HL-60 (cell line): ENCODE measurements at regions not wholly inside any gene's neighbourhood (a gene's known extent, or its start where the extent isn't known, plus 50 kb on each side); places are given as distances from the start of the nearest gene placed in this dataset.

Experiments used
- DNase-seq, 2 experiments: peaks; one replicate each; pipeline ENCODE4 v3.0.0-alpha.2; 2010 to 2020; ENCODE audit warnings: low read depth in 1 of 2, low spot score in 1 of 2
- H3K27ac ChIP-seq: fragments of 250-450 bp; sonication (Bioruptor Pico); replicated peaks from 2 replicates; pipeline ENCODE4 v1.5.1; 2020; ENCODE audit warnings: mild to moderate bottlenecking, moderate library complexity
- H3K27me3 ChIP-seq: fragments of 250-450 bp; sonication (Bioruptor Pico); 2 replicates; pipeline ENCODE4 v1.5.1; 2021; ENCODE audit warnings: mild to moderate bottlenecking, moderate library complexity; ENCODE audit not compliant: insufficient read depth, poor library complexity, severe bottlenecking
- H3K4me3 ChIP-seq: replicated peaks from 2 replicates; pipeline ENCODE4 v1.5.1; 2011; ENCODE audit warnings: mild to moderate bottlenecking, control low read depth, low read length; ENCODE audit not compliant: insufficient read depth
- GABPA ChIP-seq: IDR thresholded peaks from 2 replicates; pipeline ENCODE4 v1.6.1; 2012; ENCODE audit warnings: low read depth
- POLR2AphosphoS5 ChIP-seq: IDR thresholded peaks from 2 replicates; pipeline ENCODE4 v1.6.1; 2012; ENCODE audit warnings: low read depth
- SPI1 ChIP-seq: IDR thresholded peaks from 2 replicates; pipeline ENCODE4 v1.6.1; 2012; ENCODE audit warnings: low read depth, mild to moderate bottlenecking, borderline replicate concordance
- TF ChIP-seq, protein P1 (sequence below): IDR thresholded peaks from one replicate; pipeline ENCODE4 v1.5.1; 2011; ENCODE audit warnings: low read length, control low read depth, inconsistent platforms; ENCODE audit not compliant: insufficient read depth
- TF ChIP-seq, protein P2 (sequence below): IDR thresholded peaks from 2 replicates; pipeline ENCODE4 v1.6.1; 2012; ENCODE audit warnings: low read depth; ENCODE audit not compliant: insufficient replicate concordance

DNA sequence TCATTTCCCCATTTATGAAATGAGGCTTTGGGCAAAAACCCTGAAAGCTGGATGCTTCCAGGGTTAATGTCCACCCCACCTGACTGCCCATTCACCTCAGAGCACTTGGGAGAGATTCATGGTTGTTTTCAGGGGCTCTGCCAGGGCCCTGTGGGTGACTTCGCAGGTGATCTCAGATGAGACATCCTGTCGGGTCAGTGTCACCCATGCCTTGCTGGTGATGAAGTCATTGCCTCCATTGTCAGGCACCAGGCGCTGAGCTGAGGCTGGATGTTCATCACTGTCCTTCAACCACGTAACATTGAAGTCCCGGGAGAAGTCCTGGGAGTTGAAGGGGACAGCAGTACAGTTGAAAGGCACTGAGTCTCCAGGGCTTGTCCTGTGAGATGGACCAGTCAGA, 115.6 kb upstream of the SIRPA start:
- DNase-seq, result no peak
- Histone ChIP-seq H3K27ac (no peak overlapping the region), H3K27me3 (no peaks in the 10 kb centered on the region), H3K4me3 (no peak overlapping the region)
- TF ChIP-seq SPI1 (no peak), GABPA (no peak), POLR2AphosphoS5 (no peak)
- TF ChIP-seq, protein P1, sequence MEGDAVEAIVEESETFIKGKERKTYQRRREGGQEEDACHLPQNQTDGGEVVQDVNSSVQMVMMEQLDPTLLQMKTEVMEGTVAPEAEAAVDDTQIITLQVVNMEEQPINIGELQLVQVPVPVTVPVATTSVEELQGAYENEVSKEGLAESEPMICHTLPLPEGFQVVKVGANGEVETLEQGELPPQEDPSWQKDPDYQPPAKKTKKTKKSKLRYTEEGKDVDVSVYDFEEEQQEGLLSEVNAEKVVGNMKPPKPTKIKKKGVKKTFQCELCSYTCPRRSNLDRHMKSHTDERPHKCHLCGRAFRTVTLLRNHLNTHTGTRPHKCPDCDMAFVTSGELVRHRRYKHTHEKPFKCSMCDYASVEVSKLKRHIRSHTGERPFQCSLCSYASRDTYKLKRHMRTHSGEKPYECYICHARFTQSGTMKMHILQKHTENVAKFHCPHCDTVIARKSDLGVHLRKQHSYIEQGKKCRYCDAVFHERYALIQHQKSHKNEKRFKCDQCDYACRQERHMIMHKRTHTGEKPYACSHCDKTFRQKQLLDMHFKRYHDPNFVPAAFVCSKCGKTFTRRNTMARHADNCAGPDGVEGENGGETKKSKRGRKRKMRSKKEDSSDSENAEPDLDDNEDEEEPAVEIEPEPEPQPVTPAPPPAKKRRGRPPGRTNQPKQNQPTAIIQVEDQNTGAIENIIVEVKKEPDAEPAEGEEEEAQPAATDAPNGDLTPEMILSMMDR, result no peak
- TF ChIP-seq, protein P2, sequence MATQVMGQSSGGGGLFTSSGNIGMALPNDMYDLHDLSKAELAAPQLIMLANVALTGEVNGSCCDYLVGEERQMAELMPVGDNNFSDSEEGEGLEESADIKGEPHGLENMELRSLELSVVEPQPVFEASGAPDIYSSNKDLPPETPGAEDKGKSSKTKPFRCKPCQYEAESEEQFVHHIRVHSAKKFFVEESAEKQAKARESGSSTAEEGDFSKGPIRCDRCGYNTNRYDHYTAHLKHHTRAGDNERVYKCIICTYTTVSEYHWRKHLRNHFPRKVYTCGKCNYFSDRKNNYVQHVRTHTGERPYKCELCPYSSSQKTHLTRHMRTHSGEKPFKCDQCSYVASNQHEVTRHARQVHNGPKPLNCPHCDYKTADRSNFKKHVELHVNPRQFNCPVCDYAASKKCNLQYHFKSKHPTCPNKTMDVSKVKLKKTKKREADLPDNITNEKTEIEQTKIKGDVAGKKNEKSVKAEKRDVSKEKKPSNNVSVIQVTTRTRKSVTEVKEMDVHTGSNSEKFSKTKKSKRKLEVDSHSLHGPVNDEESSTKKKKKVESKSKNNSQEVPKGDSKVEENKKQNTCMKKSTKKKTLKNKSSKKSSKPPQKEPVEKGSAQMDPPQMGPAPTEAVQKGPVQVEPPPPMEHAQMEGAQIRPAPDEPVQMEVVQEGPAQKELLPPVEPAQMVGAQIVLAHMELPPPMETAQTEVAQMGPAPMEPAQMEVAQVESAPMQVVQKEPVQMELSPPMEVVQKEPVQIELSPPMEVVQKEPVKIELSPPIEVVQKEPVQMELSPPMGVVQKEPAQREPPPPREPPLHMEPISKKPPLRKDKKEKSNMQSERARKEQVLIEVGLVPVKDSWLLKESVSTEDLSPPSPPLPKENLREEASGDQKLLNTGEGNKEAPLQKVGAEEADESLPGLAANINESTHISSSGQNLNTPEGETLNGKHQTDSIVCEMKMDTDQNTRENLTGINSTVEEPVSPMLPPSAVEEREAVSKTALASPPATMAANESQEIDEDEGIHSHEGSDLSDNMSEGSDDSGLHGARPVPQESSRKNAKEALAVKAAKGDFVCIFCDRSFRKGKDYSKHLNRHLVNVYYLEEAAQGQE, result no peak

DNA sequence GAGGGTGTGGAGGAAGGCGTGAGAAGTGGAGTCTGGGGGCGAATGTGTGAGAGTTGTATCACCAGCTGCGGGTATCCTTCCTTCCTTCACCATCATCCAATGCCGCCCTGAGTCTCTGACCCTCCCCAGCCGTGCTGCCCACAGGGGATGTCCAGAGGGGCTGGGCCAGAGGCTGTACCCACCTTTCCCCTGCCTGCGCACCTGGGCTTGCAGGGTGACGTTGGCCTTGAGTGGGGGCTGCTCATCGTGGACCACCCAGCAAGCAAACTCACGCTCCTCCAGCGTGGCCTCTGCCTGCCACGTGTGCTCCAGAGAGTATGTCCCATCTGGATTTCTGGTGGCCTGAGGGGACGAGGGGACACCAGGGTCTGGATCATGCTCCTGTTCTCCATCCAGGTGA, 116.9 kb upstream of the SIRPA start:
- no peak overlapping the region for H3K27ac ChIP-seq
- no peak for DNase-seq
- no peaks in the 10 kb centered on the region for H3K27me3 ChIP-seq
- H3K4me3 ChIP-seq, result no peak overlapping the region
- no peak for TF ChIP-seq SPI1

DNA sequence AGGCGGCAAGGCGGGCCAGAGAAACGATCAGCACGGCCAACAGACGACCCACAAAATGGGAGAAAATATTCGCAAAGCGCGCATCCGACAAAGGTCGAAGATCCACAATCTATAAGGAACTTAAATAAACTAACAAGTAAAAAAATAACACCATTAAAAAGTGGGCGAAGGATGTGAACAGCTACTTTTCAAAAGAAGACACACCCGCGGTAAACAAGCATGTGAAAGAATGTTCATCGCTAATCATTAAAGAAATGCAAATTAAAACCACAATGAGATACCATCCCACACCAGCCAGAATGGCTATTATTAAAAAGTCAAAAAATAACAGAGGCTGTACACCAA, 117.8 kb upstream of the SIRPA start:
- no peak overlapping the region; the same call in 1 of the 2 replicates for H3K4me3 ChIP-seq

More for the DNA sequence above, 117.8 kb upstream of the SIRPA start:
- H3K27ac ChIP-seq, result no peak overlapping the region
- no peak for DNase-seq
- TF ChIP-seq, protein P2, result no peak
- no peak for TF ChIP-seq POLR2AphosphoS5
- no peak for TF ChIP-seq GABPA
- TF ChIP-seq, protein P1, result no peak
- no peak for TF ChIP-seq SPI1
- no peaks in the 10 kb centered on the region for H3K27me3 ChIP-seq
